ENCODE measurements at regions not wholly inside any gene's neighbourhood (a gene's known extent, or its start where the extent isn't known, plus 50 kb on each side); places are given as distances from the start of the nearest gene placed in this dataset.

DNA sequence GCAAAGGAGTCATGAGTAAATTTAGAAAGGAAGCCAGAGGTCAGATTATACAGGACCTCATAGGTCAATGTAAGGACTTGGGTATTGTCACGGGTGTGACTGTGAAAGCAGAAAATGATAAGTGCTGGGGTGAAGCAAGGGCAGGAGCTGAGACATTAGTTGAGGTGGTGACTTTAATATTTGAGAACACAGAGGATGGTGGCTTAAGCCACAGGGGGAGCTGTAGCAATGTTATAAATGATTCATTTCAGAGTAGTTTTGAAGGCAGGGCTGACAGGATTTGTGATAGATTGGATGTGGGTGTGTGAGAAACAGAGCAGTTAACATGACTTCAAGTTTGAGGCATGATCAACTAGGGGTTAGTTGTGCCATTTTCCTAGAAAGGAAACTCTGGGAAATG is 659.9 kb downstream of the EPM2A start:
- no peaks in the 10 kb centered on the region for H3K36me3 ChIP-seq
- H3K4me1 ChIP-seq (ENCODE audit: control insufficient read depth in 1 of 2, low read depth in 2 of 2) = no peaks in the 10 kb centered on the region
- no peak overlapping the region for H3K4me3 ChIP-seq
- ATAC-seq (ENCODE audit: insufficient number of reproducible peaks, low FRiP score, low read depth) (no peak), DNase-seq (ENCODE audit: low spot score) (no peak)
- H3K27ac ChIP-seq = no peak overlapping the region
- no peaks in the 10 kb centered on the region for H3K9me3 ChIP-seq
- TF ChIP-seq, protein P1, sequence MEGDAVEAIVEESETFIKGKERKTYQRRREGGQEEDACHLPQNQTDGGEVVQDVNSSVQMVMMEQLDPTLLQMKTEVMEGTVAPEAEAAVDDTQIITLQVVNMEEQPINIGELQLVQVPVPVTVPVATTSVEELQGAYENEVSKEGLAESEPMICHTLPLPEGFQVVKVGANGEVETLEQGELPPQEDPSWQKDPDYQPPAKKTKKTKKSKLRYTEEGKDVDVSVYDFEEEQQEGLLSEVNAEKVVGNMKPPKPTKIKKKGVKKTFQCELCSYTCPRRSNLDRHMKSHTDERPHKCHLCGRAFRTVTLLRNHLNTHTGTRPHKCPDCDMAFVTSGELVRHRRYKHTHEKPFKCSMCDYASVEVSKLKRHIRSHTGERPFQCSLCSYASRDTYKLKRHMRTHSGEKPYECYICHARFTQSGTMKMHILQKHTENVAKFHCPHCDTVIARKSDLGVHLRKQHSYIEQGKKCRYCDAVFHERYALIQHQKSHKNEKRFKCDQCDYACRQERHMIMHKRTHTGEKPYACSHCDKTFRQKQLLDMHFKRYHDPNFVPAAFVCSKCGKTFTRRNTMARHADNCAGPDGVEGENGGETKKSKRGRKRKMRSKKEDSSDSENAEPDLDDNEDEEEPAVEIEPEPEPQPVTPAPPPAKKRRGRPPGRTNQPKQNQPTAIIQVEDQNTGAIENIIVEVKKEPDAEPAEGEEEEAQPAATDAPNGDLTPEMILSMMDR (IDR thresholded peaks at IDR 0.05) = no peak
- no peaks in the 10 kb centered on the region for H3K27me3 ChIP-seq (replicated peaks; ENCODE audit: insufficient read depth)

DNA sequence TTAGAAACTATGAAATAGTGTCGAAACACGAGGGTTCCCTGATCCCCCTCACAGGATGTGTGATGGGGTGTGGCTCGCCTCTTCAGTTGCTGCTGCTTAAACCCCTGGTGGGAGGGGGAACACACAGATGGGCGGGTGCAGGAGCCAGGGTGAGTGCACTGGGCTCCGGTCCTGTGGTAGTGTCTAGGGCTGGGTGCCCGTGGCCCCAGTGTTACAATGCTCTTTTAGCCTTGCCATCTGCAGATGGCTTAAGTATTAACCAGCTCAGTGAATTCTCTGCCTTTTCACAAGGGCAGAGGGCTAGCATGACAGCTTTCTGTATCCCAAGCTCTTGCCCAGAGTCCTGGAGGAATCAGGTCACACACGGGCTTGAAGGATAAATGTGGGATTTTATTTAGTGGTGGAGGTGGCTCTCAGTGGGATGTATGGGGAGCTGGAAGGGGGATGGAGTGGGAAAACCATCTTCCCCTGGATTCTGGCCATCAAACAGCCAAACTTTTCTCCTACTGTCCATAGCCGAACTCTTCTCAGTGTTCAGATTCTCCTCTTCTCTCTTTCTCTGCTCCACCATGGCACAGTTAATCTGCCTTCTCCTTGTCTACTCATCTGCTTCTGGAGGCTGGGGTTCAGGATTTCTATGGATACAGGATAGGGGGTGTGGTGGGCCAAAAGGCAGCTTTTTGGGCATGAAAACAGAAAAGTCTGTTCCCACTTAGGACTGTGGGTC is 659.0 kb downstream of the EPM2A start:
- ATAC-seq (ENCODE audit: insufficient number of reproducible peaks, low FRiP score, low read depth) (no peak), DNase-seq (ENCODE audit: low spot score) (no peak)
- no peaks in the 10 kb centered on the region for H3K27me3 ChIP-seq (replicated peaks; ENCODE audit: insufficient read depth)
- TF ChIP-seq, protein P1 (IDR thresholded peaks at IDR 0.05) = no peak
- H3K4me3 ChIP-seq = no peak overlapping the region
- no peak overlapping the region for H3K27ac ChIP-seq
- no peaks in the 10 kb centered on the region for H3K36me3 ChIP-seq
- no peaks in the 10 kb centered on the region for H3K9me3 ChIP-seq
- H3K4me1 ChIP-seq (ENCODE audit: control insufficient read depth in 1 of 2, low read depth in 2 of 2) = no peaks in the 10 kb centered on the region

DNA sequence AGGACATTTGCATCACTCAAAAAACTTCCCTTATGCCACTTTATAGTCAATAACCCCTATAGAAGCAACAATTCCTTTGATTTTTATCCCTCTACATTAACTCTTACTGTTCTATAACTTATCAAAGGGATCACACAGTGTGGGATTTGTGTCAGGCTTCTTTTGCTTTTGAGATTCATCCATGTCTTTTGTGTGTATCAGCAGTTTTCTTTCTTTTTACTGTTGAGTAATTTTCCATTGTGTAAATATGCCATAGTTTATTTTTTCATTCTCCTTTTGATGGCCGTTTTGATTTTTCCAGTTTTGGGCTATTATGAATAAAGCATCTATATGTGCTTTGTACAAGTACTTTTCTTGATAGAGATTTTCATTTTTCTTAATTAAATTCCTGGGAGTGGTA is 657.9 kb downstream of the EPM2A start:
- no peaks in the 10 kb centered on the region for H3K36me3 ChIP-seq
- no peak overlapping the region for H3K4me3 ChIP-seq
- TF ChIP-seq, protein P1 (IDR thresholded peaks at IDR 0.05) = no peak
- DNase-seq (ENCODE audit: low spot score) (no peak), ATAC-seq (ENCODE audit: insufficient number of reproducible peaks, low FRiP score, low read depth) (no peak)
- H3K9me3 ChIP-seq = no peaks in the 10 kb centered on the region
- no peak overlapping the region for H3K27ac ChIP-seq
- no peaks in the 10 kb centered on the region for H3K27me3 ChIP-seq (replicated peaks; ENCODE audit: insufficient read depth)
- no peaks in the 10 kb centered on the region for H3K4me1 ChIP-seq (ENCODE audit: control insufficient read depth in 1 of 2, low read depth in 2 of 2)

DNA sequence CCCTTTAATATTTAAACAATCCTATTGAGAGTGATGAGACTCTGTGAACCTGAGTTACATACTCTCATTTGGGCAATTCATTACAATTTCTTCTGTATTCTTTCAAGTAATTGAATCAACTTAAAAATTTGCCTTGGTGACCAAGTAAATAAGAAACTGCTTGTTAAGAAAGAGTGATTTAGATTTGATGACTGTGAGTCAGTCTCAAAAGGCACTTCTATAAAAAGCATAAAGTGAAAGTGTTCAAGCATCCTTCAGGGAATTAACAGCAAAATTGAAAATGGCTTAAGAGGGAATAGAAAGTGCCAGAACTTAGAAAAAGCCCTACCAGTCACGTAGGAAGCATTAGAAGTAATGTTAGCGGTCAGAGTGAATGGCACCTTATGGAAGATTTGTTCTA is 654.7 kb downstream of the EPM2A start:
- no peak overlapping the region for H3K4me3 ChIP-seq
- TF ChIP-seq, protein P1 (IDR thresholded peaks at IDR 0.05) = no peak
- no peaks in the 10 kb centered on the region for H3K36me3 ChIP-seq
- no peak for ATAC-seq (ENCODE audit: insufficient number of reproducible peaks, low FRiP score, low read depth)
- no peaks in the 10 kb centered on the region for H3K27me3 ChIP-seq (replicated peaks; ENCODE audit: insufficient read depth)
- H3K4me1 ChIP-seq (ENCODE audit: control insufficient read depth in 1 of 2, low read depth in 2 of 2) = no peaks in the 10 kb centered on the region
- no peak overlapping the region for H3K27ac ChIP-seq
- no peak for DNase-seq (ENCODE audit: low spot score)
- H3K9me3 ChIP-seq = no peaks in the 10 kb centered on the region

DNA sequence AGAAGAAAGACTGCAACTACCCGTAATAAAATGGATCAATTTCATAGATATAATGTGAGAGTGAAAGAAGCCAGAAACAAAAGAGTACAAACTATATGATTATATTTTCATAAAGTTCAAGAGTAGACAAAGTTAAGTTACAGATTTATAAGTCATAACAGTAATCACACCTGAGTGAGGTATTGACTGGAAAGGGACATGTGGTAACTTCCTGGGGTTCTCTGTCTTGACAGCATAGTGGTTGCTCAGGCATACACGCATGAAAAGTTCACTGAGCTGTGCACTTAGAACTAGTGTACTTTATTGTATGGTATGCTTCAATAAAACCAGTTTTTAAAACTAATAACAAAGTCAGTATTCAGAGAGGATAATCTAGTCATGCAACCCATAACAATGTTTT is 653.6 kb downstream of the EPM2A start:
- no peaks in the 10 kb centered on the region for H3K4me1 ChIP-seq (ENCODE audit: control insufficient read depth in 1 of 2, low read depth in 2 of 2)
- ATAC-seq (ENCODE audit: insufficient number of reproducible peaks, low FRiP score, low read depth) (no peak), DNase-seq (ENCODE audit: low spot score) (no peak)
- TF ChIP-seq, protein P1 (IDR thresholded peaks at IDR 0.05) = no peak
- H3K9me3 ChIP-seq = no peaks in the 10 kb centered on the region
- no peak overlapping the region for H3K27ac ChIP-seq
- H3K36me3 ChIP-seq = no peaks in the 10 kb centered on the region
- H3K27me3 ChIP-seq (replicated peaks; ENCODE audit: insufficient read depth) = no peaks in the 10 kb centered on the region
- H3K4me3 ChIP-seq = no peak overlapping the region
